A673 (cell line): ENCODE measurements at regions not wholly inside any gene's neighbourhood (a gene's known extent, or its start where the extent isn't known, plus 50 kb on each side); places are given as distances from the start of the nearest gene placed in this dataset.

Source experiments
- BruUV-seq: library from RNA; stranded (reverse); fragments of 400-500 nt; replicated peaks from 2 replicates; lab custom pipeline; 2021; lab: Mats Ljungman, UMichigan
- CTCF ChIA-PET: fragments of 300-600 bp; sonication (Branson Sonifier 250); formaldehyde crosslinking; loops from one replicate; lab custom pipeline; 2022; ENCODE audit warnings: antibody characterized with exemption; lab: Charles Lee
- POLR2A ChIA-PET: fragments of 300-600 bp; sonication (Branson Sonifier 250); formaldehyde crosslinking; loops from one replicate; lab custom pipeline; 2022; ENCODE audit warnings: antibody characterized with exemption; ENCODE audit not compliant: low non-redundant PET; lab: Charles Lee
- DNase-seq: peaks from one replicate; pipeline ENCODE4 v3.0.0-alpha.2; 2015; ENCODE audit warnings: low spot score
- H3K27ac ChIP-seq: fragments of 200-600 bp; sonication (generic); 2 replicates; pipeline ENCODE4 v1.5.1; 2016; ENCODE audit warnings: mixed run types, low read depth, mild to moderate bottlenecking, mixed read lengths, antibody characterized with exemption, low read length; ENCODE audit not compliant: poor library complexity, severe bottlenecking
- H3K27me3 ChIP-seq: fragments of 200-600 bp; sonication (generic); replicated peaks from 2 replicates; pipeline ENCODE4 v1.6.1; 2017; ENCODE audit warnings: mixed run types, low read depth, mild to moderate bottlenecking, mixed read lengths, antibody characterized with exemption, low read length; ENCODE audit not compliant: insufficient read depth, poor library complexity
- H3K36me3 ChIP-seq: fragments of 200-600 bp; sonication (generic); 2 replicates; pipeline ENCODE4 v1.6.1; 2016; ENCODE audit warnings: mixed run types, mild to moderate bottlenecking, mixed read lengths, antibody characterized with exemption, low read length; ENCODE audit not compliant: insufficient read depth, poor library complexity, severe bottlenecking
- H3K4me1 ChIP-seq: fragments of 200-600 bp; sonication (generic); 2 replicates; pipeline ENCODE4 v1.6.1; 2017; ENCODE audit warnings: mixed run types, mild to moderate bottlenecking, mixed read lengths, antibody characterized with exemption, low read length; ENCODE audit not compliant: insufficient read depth, poor library complexity, severe bottlenecking
- H3K4me3 ChIP-seq: fragments of 200-600 bp; sonication (generic); 2 replicates; pipeline ENCODE4 v1.5.1; 2016; ENCODE audit warnings: low read depth, mixed run types, mild to moderate bottlenecking, mixed read lengths, low read length; ENCODE audit not compliant: poor library complexity, severe bottlenecking
- H3K9me3 ChIP-seq: fragments of 200-600 bp; sonication (generic); 2 replicates; pipeline ENCODE4 v1.6.1; 2016; ENCODE audit warnings: mixed run types, low read depth, mild to moderate bottlenecking, mixed read lengths, antibody characterized with exemption, low read length; ENCODE audit not compliant: poor library complexity, severe bottlenecking
- EZH2 ChIP-seq: fragments of 200-600 bp; sonication (generic); IDR thresholded peaks from 2 replicates; pipeline ENCODE4 v1.6.1; 2017; ENCODE audit warnings: borderline replicate concordance, low read depth, mild to moderate bottlenecking, mixed read lengths, antibody characterized with exemption, low read length; ENCODE audit not compliant: poor library complexity, severe bottlenecking
- intact Hi-C: fragments of 100-400 bp; cut with micrococcal nuclease; formaldehyde crosslinking; loops from one replicate; pipeline ENCODE4 v1.10.0; 2022; ENCODE audit not compliant: unreplicated experiment
- TF ChIP-seq, protein P1 (sequence below): fragments of 300-800, 200-600 bp; sonication (generic); conservative IDR thresholded peaks from 2 replicates; pipeline ENCODE4 v1.5.1; 2017; ENCODE audit warnings: low read depth, mild to moderate bottlenecking, antibody characterized with exemption, low read length, moderate library complexity, mixed read lengths

GRCh38 chr15:85878828-85879225, 84.1 kb upstream of the KLHL25 start:
- ChIA-PET CTCF (no interaction called here), POLR2A (no interaction called here)
- DNase-seq = no peak
- peaks cover 5% of the 10 kb centered on the region for H3K4me1 ChIP-seq
- no TSS peak for BruUV-seq
- no peak overlapping the region for H3K4me3 ChIP-seq
- H3K36me3 ChIP-seq = no peaks in the 10 kb centered on the region
- intact Hi-C loops = no loop called here
- no peaks in the 10 kb centered on the region for H3K9me3 ChIP-seq
- TF ChIP-seq EZH2 = no peak
- TF ChIP-seq, protein P1, sequence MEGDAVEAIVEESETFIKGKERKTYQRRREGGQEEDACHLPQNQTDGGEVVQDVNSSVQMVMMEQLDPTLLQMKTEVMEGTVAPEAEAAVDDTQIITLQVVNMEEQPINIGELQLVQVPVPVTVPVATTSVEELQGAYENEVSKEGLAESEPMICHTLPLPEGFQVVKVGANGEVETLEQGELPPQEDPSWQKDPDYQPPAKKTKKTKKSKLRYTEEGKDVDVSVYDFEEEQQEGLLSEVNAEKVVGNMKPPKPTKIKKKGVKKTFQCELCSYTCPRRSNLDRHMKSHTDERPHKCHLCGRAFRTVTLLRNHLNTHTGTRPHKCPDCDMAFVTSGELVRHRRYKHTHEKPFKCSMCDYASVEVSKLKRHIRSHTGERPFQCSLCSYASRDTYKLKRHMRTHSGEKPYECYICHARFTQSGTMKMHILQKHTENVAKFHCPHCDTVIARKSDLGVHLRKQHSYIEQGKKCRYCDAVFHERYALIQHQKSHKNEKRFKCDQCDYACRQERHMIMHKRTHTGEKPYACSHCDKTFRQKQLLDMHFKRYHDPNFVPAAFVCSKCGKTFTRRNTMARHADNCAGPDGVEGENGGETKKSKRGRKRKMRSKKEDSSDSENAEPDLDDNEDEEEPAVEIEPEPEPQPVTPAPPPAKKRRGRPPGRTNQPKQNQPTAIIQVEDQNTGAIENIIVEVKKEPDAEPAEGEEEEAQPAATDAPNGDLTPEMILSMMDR = no peak
- peaks cover 33% of the 10 kb centered on the region for H3K27me3 ChIP-seq
- H3K27ac ChIP-seq = no peak overlapping the region

GRCh38 chr15:85879334-85880163, 84.8 kb upstream of the KLHL25 start:
- H3K9me3 ChIP-seq = no peaks in the 10 kb centered on the region
- no peaks in the 10 kb centered on the region for H3K36me3 ChIP-seq
- BruUV-seq = no TSS peak
- peak; percentile 79 for DNase-seq
- intact Hi-C loops = no loop called here
- peaks cover 5% of the 10 kb centered on the region for H3K4me1 ChIP-seq
- TF ChIP-seq EZH2 = no peak
- TF ChIP-seq, protein P1 = no peak
- ChIA-PET CTCF (no interaction called here), POLR2A (no interaction called here)
- peaks cover 33% of the 10 kb centered on the region for H3K27me3 ChIP-seq
- H3K4me3 ChIP-seq = no peak overlapping the region
- H3K27ac ChIP-seq = no peak overlapping the region

DNA sequence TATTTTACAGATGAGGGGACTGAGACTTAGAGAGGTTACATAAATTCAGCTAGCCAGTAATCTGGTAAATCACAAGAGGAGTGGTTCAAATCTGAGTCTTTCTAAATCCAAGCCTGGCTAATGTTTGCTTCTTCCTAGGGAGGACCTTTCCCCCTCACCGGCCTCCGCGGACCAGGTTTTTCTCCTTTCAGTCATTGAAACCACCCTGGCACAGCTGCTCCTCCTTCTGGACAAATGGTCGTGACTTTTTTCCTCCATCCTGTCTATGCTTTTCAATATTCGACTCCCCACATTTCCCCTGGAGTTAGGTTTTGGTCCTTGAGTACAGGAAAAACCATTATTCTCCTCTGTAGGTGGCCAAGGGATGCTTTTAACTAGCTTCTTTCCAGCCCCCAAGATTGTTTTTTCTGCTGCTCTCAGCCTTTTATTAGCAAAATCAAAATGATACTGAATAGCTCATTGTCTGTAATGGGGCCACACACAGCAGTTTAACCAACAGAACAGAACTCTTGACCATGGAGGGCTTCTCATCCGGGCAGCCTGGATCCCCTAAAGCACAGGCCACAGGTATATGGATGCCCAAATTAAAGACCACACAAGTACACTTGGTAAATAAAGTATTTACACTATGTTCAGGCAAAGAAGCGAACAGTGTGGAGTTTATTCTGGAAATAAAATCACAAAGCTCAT, 85.9 kb upstream of the KLHL25 start:
- Histone ChIP-seq H3K27ac (no peak overlapping the region), H3K27me3 (peaks cover 37% of the 10 kb centered on the region), H3K9me3 (no peaks in the 10 kb centered on the region), H3K36me3 (no peaks in the 10 kb centered on the region), H3K4me1 (peaks cover 5% of the 10 kb centered on the region), H3K4me3 (no peak overlapping the region)
- no peak for DNase-seq
- ChIA-PET CTCF (no interaction called here), POLR2A (no interaction called here)
- no TSS peak for BruUV-seq
- TF ChIP-seq, protein P1 = no peak
- no peak for TF ChIP-seq EZH2
- intact Hi-C loops = no loop called here
